Pancreas (tissue), 10 donors: ENCODE measurements at regions not wholly inside any gene's neighbourhood (a gene's known extent, or its start where the extent isn't known, plus 50 kb on each side); places are given as distances from the start of the nearest gene placed in this dataset.
"Not testable (repeated sequence)": the region's sequence is repeated elsewhere in the genome, so short reads cannot be mapped to it uniquely, and the experiment has no call there.

Experiments
- ATAC-seq, 4 donors: fragments of 200-7000 bp; cut with Tn5 transposase; one replicate each; pipeline versions ENCODE4 v1.8.0 to v1.9.1; 2020; ENCODE audit warnings: mild to moderate bottlenecking in 4 of 4, moderate library complexity in 4 of 4
- DNase-seq, 6 donors: peaks; one replicate each; pipeline ENCODE4 v3.0.0-alpha.2; 2020
- FAIRE-seq: peaks from 2 replicates; lab custom pipeline; 2012; peaks lifted over from hg19 to GRCh38; lab: Jason Lieb, UNC
- H3K27ac ChIP-seq, 4 donors: fragments of 200-600 bp; sonication (generic); 1 replicate in 3 of 4; 2 replicates in 1 of 4; pipeline versions ENCODE4 v1.5.0 to v1.8.0; 2020
- H3K27me3 ChIP-seq, 4 donors: fragments of 200-600 bp; one replicate each; pipeline ENCODE4 v1.8.0; 2021
- H3K36me3 ChIP-seq, 3 donors: fragments of 200-600 bp; sonication (generic) in 1 of 3; one replicate each; pipeline versions ENCODE4 v1.5.0 to v1.8.0; 2020 to 2021
- H3K4me1 ChIP-seq, 3 donors: fragments of 200-600 bp; one replicate each; pipeline ENCODE4 v1.8.0; 2021
- H3K4me3 ChIP-seq, 4 donors: fragments of 200-600 bp; sonication (generic) in 2 of 4; one replicate each; pipeline versions ENCODE4 v1.5.0 to v1.8.0; 2020 to 2021
- H3K9me3 ChIP-seq, 4 donors: fragments of 200-600 bp; one replicate each; pipeline ENCODE4 v1.8.0; 2021
- WGBS, 2 donors: extraction: QIAGEN DNeasy Blood & Tissue Kit; methylation state at CpG; one replicate each; pipeline ENCODE4 v1.1.7; 2013; 5-methylcytosine and 5-hydroxymethylcytosine counted together
- intact Hi-C, 3 donors: fragments of 100-400 bp; cut with DNase I; formaldehyde crosslinking; loops; one replicate each; pipeline versions ENCODE4 v1.11.1 to v1.14.2; 2022
- TF ChIP-seq, protein P1 (sequence below), 4 donors: fragments of 200-600 bp; sonication (generic) in 3 of 4; IDR thresholded peaks; one replicate each; pipeline versions ENCODE4 v1.5.0 to v1.8.0; 2021; ENCODE audit warnings: antibody characterized with exemption in 4 of 4
- donor health status: healthy with polysubstance abuse.
- donor health status: DM: no; HTN: no; CAD: no; lungs with moderate emphysema.
- donor health status: DM: no; HTN: no; CAD: no.
- donor health status: control.
- donor health status: control.
- donor health status: Bipolar disorder and iron deficiency.
- donor health status: DM: yes; HTN: yes; CAD: no.
- donor health status: DM: no; HTN: no; CAD: no.
- donor health status: DM: no; HTN: no; CAD: no.
- donor health status: DM: yes; HTN: yes; CAD: no.

DNA sequence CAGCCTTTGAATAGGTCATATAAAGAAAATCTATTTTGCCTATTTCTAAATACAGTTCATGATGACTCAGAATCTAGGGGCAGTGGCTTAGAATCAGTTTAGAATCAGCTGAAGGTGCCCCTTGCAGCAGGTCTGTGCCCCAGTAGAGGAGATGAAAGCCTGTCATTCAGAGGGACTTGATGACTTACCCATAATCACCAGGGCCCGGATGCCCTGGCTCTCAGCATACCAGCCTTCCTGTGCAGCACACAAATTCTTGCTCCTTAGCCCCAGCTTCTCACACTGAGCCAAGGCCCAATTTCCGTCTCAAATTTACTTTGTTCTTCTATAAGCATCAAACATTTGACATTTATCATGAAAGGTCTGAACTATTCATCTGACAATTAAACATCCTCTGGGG lies 83.2 kb upstream of the EOMES start:
- 64 to 92% methylated on average over 2 of the region's 2 CpGs for WGBS, 2 donors
- TF ChIP-seq, protein P1, sequence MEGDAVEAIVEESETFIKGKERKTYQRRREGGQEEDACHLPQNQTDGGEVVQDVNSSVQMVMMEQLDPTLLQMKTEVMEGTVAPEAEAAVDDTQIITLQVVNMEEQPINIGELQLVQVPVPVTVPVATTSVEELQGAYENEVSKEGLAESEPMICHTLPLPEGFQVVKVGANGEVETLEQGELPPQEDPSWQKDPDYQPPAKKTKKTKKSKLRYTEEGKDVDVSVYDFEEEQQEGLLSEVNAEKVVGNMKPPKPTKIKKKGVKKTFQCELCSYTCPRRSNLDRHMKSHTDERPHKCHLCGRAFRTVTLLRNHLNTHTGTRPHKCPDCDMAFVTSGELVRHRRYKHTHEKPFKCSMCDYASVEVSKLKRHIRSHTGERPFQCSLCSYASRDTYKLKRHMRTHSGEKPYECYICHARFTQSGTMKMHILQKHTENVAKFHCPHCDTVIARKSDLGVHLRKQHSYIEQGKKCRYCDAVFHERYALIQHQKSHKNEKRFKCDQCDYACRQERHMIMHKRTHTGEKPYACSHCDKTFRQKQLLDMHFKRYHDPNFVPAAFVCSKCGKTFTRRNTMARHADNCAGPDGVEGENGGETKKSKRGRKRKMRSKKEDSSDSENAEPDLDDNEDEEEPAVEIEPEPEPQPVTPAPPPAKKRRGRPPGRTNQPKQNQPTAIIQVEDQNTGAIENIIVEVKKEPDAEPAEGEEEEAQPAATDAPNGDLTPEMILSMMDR (IDR thresholded peaks at IDR 0.05) = no peak
- no peak for DNase-seq
- Histone ChIP-seq H3K9me3 (no peaks in the 10 kb centered on the region), H3K4me1 (no peaks in the 10 kb centered on the region), H3K27me3 (no peaks in the 10 kb centered on the region), H3K4me3 (no peak overlapping the region), H3K36me3 (no peaks in the 10 kb centered on the region), H3K27ac (no peak overlapping the region)
- intact Hi-C loops = no loop called here
- ATAC-seq = no peak
- FAIRE-seq = no peak

DNA sequence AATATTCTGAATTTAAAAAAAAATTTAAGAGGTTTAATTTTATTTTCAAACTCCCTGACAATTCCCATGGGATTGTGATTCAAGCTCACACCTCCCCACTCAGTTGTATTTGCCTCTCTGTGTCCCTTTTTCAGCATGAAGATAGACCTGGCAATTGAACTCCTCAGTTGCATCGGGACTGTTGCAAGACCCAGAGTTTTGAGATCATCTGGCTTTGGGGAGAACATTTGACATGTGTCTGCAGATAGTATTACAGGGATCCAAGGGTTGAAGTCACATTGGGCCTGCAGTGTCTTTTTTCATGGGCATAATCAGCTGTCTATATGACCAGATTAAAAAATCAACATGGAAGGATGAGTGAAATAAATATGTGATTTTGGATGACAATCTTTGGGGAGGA lies 91.1 kb upstream of the EOMES start:
- no peaks in the 10 kb centered on the region for H3K9me3 ChIP-seq
- intact Hi-C loops = no loop called here
- H3K36me3 ChIP-seq = no peaks in the 10 kb centered on the region
- TF ChIP-seq, protein P1 (IDR thresholded peaks at IDR 0.05) = no peak
- no peaks in the 10 kb centered on the region for H3K27me3 ChIP-seq
- no peak overlapping the region for H3K27ac ChIP-seq
- FAIRE-seq (no peak), ATAC-seq (no peak), DNase-seq (no peak)
- H3K4me1 ChIP-seq = no peaks in the 10 kb centered on the region
- no peak overlapping the region for H3K4me3 ChIP-seq
- WGBS, 2 donors = 33 to 44% methylated on average over 1 of the region's 1 CpG

DNA sequence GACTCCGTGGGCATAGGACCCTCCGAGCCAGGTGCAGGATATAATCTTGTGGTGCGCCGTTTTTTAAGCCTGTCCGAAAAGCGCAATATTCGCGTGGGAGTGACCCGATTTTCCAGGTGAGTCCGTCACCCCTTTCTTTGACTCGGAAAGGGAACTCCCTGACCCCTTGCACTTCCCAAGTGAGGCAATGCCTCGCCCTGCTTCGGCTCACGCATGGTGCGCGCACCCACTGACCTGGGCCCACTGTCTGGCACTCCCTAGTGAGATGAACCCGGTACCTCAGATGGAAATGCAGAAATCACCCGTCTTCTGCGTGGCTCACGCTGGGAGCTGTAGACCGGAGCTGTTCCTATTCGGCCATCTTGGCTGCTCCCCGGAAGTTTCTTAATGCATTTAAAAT lies 99.5 kb upstream of the EOMES start:
- ATAC-seq, H3K27ac ChIP-seq, FAIRE-seq, H3K36me3 ChIP-seq, H3K27me3 ChIP-seq, H3K4me1 ChIP-seq, intact Hi-C loops, H3K9me3 ChIP-seq, DNase-seq, H3K4me3 ChIP-seq: not testable (repeated sequence)
- 86 to 89% methylated on average over 21 of the region's 23 CpGs for WGBS, 2 donors

DNA sequence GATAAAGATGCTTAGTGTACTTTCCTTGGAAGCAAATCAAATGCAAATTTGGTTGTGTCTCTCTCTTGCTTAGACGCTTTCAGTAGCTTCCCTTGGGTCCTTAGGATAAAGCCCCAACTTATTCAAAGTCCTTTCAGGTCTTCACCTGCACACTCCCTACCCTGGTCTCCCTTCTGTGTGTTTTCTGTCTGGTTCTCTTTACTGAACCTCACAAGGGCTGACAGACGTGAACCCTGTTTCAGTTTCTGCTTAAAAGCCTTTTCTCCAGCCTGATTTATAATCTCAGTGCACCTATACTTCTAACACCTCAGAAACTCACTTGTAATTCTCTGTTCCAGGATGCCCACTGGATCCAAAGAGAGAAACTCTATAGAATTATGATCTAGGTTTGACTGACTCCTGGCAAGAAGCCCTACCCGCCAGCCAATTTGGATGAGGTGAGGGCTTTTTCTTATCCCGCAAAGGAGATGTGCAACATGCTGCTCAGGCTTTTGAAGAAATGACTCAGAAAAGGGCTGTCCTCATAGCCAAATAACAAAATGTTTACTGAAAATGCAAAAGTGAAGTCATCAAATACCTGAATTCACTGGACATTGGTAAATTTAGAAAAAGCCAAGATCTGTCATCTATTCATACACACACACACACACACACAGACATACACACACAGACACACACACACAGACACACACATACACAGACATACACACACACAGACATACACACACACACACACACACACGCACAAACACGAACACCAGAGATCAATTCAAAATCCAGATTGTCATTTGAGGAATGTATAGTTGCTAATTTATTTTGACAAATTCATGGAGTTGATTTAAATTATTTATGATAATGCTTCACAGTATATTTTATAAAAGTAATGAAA lies 102.4 kb upstream of the EOMES start:
- Histone ChIP-seq H3K36me3 (no peaks in the 10 kb centered on the region), H3K9me3 (no peaks in the 10 kb centered on the region), H3K4me3 (no peak overlapping the region), H3K27me3 (no peaks in the 10 kb centered on the region), H3K4me1 (no peaks in the 10 kb centered on the region), H3K27ac (no peak overlapping the region)
- no peak for DNase-seq
- TF ChIP-seq, protein P1 (IDR thresholded peaks at IDR 0.05) = no peak
- ATAC-seq = no peak
- WGBS, 2 donors = 68 to 69% methylated on average over 6 of the region's 6 CpGs
- no peak for FAIRE-seq
- intact Hi-C loops = no loop called here

DNA sequence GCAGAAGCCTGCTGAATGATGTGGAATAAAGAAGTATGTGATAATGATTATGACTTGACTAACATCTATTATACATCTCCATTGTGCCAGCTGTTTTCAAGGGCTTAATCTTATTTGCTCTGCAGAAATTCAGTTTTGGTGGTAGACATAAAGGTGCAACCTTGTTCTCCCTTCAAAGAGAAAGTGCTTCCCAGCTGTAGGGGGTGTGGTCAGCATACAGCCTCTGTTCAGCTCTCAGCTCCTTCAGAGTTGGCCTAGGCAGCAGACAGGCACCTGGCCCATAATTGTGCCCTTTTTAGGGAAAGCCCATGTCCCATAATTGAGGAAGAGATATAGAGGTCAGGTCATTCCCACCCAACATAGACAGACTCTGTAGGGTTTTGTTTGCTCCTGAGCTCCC lies 104.3 kb upstream of the EOMES start:
- FAIRE-seq = no peak
- H3K36me3 ChIP-seq = no peaks in the 10 kb centered on the region
- no peaks in the 10 kb centered on the region for H3K4me1 ChIP-seq
- intact Hi-C loops = no loop called here
- H3K27ac ChIP-seq = no peak overlapping the region
- no peak overlapping the region for H3K4me3 ChIP-seq
- H3K27me3 ChIP-seq = no peaks in the 10 kb centered on the region
- ATAC-seq = no peak
- TF ChIP-seq, protein P1 (IDR thresholded peaks at IDR 0.05) = no peak
- no peaks in the 10 kb centered on the region for H3K9me3 ChIP-seq
- no peak for DNase-seq
